GM12878 (cell line): ENCODE measurements at regions not wholly inside any gene's neighbourhood (a gene's known extent, or its start where the extent isn't known, plus 50 kb on each side); places are given as distances from the start of the nearest gene placed in this dataset.

Experiments
- ATAC-seq: fragments of 200-7000 bp; cut with Tn5 transposase; 3 replicates; pipeline ENCODE4 v1.9.1; 2020; ENCODE audit warnings: mild to moderate bottlenecking, moderate library complexity
- BruUV-seq: library from RNA; stranded (reverse); fragments of 400-500 nt; replicated peaks from 2 replicates; lab custom pipeline; 2021; lab: Mats Ljungman, UMichigan
- CTCF ChIA-PET: fragments of 300-600 bp; sonication (Branson Sonifier 250); formaldehyde crosslinking; extraction: SDS; loops from one replicate; lab custom pipeline; 2021; ENCODE audit warnings: inconsistent platforms; lab: Yijun Ruan, JAX
- POLR2A ChIA-PET: fragments of 350-600 bp; formaldehyde crosslinking; extraction: SDS; loops from one replicate; lab custom pipeline; 2021; ENCODE audit warnings: inconsistent platforms; lab: Charles Lee
- RAD21 ChIA-PET: fragments of 300-600 bp; sonication (Branson Sonifier 250); formaldehyde crosslinking; loops from one replicate; lab custom pipeline; 2023; ENCODE audit warnings: antibody characterized with exemption; ENCODE audit not compliant: unreplicated experiment; lab: Charles Lee
- SMC1A ChIA-PET: fragments of 300-600 bp; sonication (Branson Sonifier 250); formaldehyde crosslinking; loops from one replicate; lab custom pipeline; 2023; ENCODE audit not compliant: unreplicated experiment, uncharacterized antibody; lab: Charles Lee
- DNase-seq: peaks from one replicate; pipeline ENCODE4 v3.0.0-alpha.2; 2011; ENCODE audit warnings: low read depth, low spot score
- FAIRE-seq: peaks from 3 replicates; lab custom pipeline; 2011; peaks lifted over from hg19 to GRCh38; lab: Jason Lieb, UNC
- H2AFZ ChIP-seq: 2 replicates; pipeline ENCODE4 v1.6.0; 2011; ENCODE audit warnings: low read depth, low read length, control low read depth; ENCODE audit not compliant: control insufficient read depth
- H3K27ac ChIP-seq: 2 replicates; pipeline ENCODE4 v1.5.1; 2011; ENCODE audit warnings: control low read depth; ENCODE audit not compliant: control insufficient read depth, insufficient read depth
- H3K27me3 ChIP-seq, 2 experiments: replicated peaks in 1 of 2; 2 replicates each; pipeline versions ENCODE4 v1.6.0 to v1.6.1; 2011; ENCODE audit warnings: low read length in 1 of 2; ENCODE audit not compliant: control insufficient read depth in 2 of 2, insufficient read depth in 2 of 2
- H3K36me3 ChIP-seq, 2 experiments: 2 replicates each; pipeline ENCODE4 v1.5.1; 2011; ENCODE audit warnings: low read length in 1 of 2; ENCODE audit not compliant: control insufficient read depth in 2 of 2, insufficient read depth in 2 of 2
- H3K4me1 ChIP-seq: 2 replicates; pipeline ENCODE4 v1.6.1; 2011; ENCODE audit warnings: mild to moderate bottlenecking, low read length, moderate library complexity, mixed read lengths; ENCODE audit not compliant: control insufficient read depth, insufficient read depth
- H3K4me2 ChIP-seq: 2 replicates; pipeline ENCODE4 v1.6.0; 2011; ENCODE audit warnings: control low read depth; ENCODE audit not compliant: control insufficient read depth, insufficient read depth
- H3K4me3 ChIP-seq: fragments of 200-600 bp; sonication (generic); 2 replicates; pipeline ENCODE4 v1.5.1; 2016
- H3K79me2 ChIP-seq: 2 replicates; pipeline ENCODE4 v1.6.0; 2011; ENCODE audit warnings: low read length; ENCODE audit not compliant: control insufficient read depth, insufficient read depth
- H3K9ac ChIP-seq: 2 replicates; pipeline ENCODE4 v1.8.0; 2011; ENCODE audit warnings: low read length, control low read depth, mixed read lengths; ENCODE audit not compliant: control insufficient read depth, insufficient read depth
- H3K9me3 ChIP-seq: replicated peaks from 3 replicates; pipeline ENCODE4 v1.5.1; 2011; ENCODE audit warnings: mild to moderate bottlenecking, low read length; ENCODE audit not compliant: control insufficient read depth, insufficient read depth
- H4K20me1 ChIP-seq: 2 replicates; pipeline ENCODE4 v1.6.0; 2011; ENCODE audit not compliant: control insufficient read depth, insufficient read depth
- BMI1 ChIP-seq: fragments of 450-650 bp; IDR thresholded peaks from 2 replicates; pipeline ENCODE4 v1.6.1; 2016; ENCODE audit warnings: mild to moderate bottlenecking, moderate library complexity, borderline replicate concordance
- CREB1 ChIP-seq: IDR thresholded peaks from 2 replicates; pipeline ENCODE4 v1.6.1; 2012; ENCODE audit warnings: low read depth, mild to moderate bottlenecking, inconsistent platforms
- FOXK2 ChIP-seq: fragments of 450-650 bp; IDR thresholded peaks from 2 replicates; pipeline ENCODE4 v1.6.1; 2017; ENCODE audit warnings: mild to moderate bottlenecking, moderate library complexity
- LARP7 ChIP-seq: fragments of 450-650 bp; IDR thresholded peaks from 2 replicates; pipeline ENCODE4 v1.6.1; 2017; ENCODE audit warnings: mild to moderate bottlenecking
- MEF2A ChIP-seq: IDR thresholded peaks from 2 replicates; pipeline ENCODE4 v1.6.1; 2011; ENCODE audit warnings: low read depth, mild to moderate bottlenecking, low read length, moderate library complexity; ENCODE audit not compliant: insufficient read depth
- MTA3 ChIP-seq: IDR thresholded peaks from 2 replicates; pipeline ENCODE4 v1.6.1; 2012; ENCODE audit warnings: low read length, inconsistent platforms, borderline replicate concordance
- MXI1 ChIP-seq: fragments of 150-350 bp; IDR thresholded peaks from 2 replicates; pipeline ENCODE4 v1.6.1; 2011; ENCODE audit warnings: low read depth, mild to moderate bottlenecking, inconsistent platforms, low read length, improper control_type of control experiment
- RAD51 ChIP-seq: fragments of 450-650 bp; IDR thresholded peaks from 2 replicates; pipeline ENCODE4 v1.6.1; 2016; ENCODE audit warnings: moderate library complexity, mild to moderate bottlenecking, inconsistent platforms
- SMC3 ChIP-seq: IDR thresholded peaks from 2 replicates; pipeline ENCODE4 v1.6.1; 2011; ENCODE audit warnings: low read length, improper control_type of control experiment, borderline replicate concordance
- YY1 ChIP-seq: IDR thresholded peaks from 2 replicates; pipeline ENCODE4 v1.6.1; 2011; ENCODE audit warnings: low read depth, mild to moderate bottlenecking, low read length
- WGBS: methylation state at CpG from one replicate; pipeline ENCODE4 v1.1.6; 2016; ENCODE audit warnings: low lambda C conversion rate; ENCODE audit not compliant: insufficient replicate concordance, insufficient coverage; ENCODE audit errors: missing lambda C conversion rate; 5-methylcytosine and 5-hydroxymethylcytosine counted together
- in situ Hi-C: fragments of 300-500 bp; cut with MboI; formaldehyde crosslinking; loops from 9 replicates; pipeline ENCODE4 v1.14.3; 2018; ENCODE audit warnings: mixed read lengths
- intact Hi-C: fragments of 100-400 bp; cut with micrococcal nuclease; formaldehyde crosslinking; loops from one replicate; pipeline ENCODE4 v1.14.2; 2022; ENCODE audit not compliant: unreplicated experiment
- TF ChIP-seq, protein P1 (sequence below): IDR thresholded peaks from 2 replicates; pipeline ENCODE4 v1.6.1; 2011; ENCODE audit warnings: mild to moderate bottlenecking, low read depth, low read length, moderate library complexity; ENCODE audit not compliant: insufficient replicate concordance
- TF ChIP-seq, protein P2 (sequence below): fragments of 450-650 bp; IDR thresholded peaks from 2 replicates; pipeline ENCODE4 v1.6.1; 2016; ENCODE audit warnings: mild to moderate bottlenecking, moderate library complexity, borderline replicate concordance
- TF ChIP-seq, protein P3 (sequence below): fragments of 450-650 bp; IDR thresholded peaks from 2 replicates; pipeline ENCODE4 v1.6.1; 2017; ENCODE audit warnings: mild to moderate bottlenecking, moderate library complexity

DNA sequence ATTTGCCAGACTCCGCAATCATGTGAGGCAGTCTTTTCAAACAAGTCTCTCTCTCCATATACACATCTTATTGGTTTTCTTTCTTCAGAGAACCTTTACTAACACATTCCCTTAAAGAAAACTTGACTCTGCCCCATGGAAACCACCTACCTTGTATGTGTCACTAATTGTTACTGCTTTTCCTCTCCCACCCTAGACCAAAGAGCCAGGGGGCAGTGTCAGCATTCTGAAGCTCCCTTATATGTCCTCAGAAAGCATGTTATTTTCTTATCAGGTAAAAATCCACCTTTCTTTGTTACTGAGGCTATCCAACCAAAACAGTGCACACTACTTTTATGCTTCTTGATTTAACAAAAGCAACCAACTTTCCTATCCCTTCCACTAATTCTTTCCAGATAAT lies 98.9 kb upstream of the SLC5A9 start:
- Histone ChIP-seq H3K9me3 (no peaks in the 10 kb centered on the region), H3K27me3 (no peaks in the 10 kb centered on the region), H2AFZ (no peak overlapping the region), H3K79me2 (no peaks in the 10 kb centered on the region), H4K20me1 (no peaks in the 10 kb centered on the region), H3K4me2 (no peak overlapping the region), H3K4me3 (no peak overlapping the region), H3K9ac (no peak overlapping the region), H3K36me3 (no peaks in the 10 kb centered on the region), H3K4me1 (no peaks in the 10 kb centered on the region)
- ChIA-PET POLR2A (no interaction called here), RAD21 (no interaction called here), CTCF (no interaction called here), SMC1A (no interaction called here)
- in situ Hi-C loops: no loop called here
- ATAC-seq: no peak
- BruUV-seq: no TSS peak
- no peak for DNase-seq
- no peak for FAIRE-seq
- TF ChIP-seq BMI1: no peak
- no peak for TF ChIP-seq MXI1
- no peak for TF ChIP-seq RAD51
- TF ChIP-seq, protein P1, sequence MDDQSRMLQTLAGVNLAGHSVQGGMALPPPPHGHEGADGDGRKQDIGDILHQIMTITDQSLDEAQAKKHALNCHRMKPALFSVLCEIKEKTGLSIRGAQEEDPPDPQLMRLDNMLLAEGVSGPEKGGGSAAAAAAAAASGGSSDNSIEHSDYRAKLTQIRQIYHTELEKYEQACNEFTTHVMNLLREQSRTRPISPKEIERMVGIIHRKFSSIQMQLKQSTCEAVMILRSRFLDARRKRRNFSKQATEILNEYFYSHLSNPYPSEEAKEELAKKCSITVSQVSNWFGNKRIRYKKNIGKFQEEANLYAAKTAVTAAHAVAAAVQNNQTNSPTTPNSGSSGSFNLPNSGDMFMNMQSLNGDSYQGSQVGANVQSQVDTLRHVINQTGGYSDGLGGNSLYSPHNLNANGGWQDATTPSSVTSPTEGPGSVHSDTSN: no peak
- no peak for TF ChIP-seq FOXK2
- TF ChIP-seq, protein P2, sequence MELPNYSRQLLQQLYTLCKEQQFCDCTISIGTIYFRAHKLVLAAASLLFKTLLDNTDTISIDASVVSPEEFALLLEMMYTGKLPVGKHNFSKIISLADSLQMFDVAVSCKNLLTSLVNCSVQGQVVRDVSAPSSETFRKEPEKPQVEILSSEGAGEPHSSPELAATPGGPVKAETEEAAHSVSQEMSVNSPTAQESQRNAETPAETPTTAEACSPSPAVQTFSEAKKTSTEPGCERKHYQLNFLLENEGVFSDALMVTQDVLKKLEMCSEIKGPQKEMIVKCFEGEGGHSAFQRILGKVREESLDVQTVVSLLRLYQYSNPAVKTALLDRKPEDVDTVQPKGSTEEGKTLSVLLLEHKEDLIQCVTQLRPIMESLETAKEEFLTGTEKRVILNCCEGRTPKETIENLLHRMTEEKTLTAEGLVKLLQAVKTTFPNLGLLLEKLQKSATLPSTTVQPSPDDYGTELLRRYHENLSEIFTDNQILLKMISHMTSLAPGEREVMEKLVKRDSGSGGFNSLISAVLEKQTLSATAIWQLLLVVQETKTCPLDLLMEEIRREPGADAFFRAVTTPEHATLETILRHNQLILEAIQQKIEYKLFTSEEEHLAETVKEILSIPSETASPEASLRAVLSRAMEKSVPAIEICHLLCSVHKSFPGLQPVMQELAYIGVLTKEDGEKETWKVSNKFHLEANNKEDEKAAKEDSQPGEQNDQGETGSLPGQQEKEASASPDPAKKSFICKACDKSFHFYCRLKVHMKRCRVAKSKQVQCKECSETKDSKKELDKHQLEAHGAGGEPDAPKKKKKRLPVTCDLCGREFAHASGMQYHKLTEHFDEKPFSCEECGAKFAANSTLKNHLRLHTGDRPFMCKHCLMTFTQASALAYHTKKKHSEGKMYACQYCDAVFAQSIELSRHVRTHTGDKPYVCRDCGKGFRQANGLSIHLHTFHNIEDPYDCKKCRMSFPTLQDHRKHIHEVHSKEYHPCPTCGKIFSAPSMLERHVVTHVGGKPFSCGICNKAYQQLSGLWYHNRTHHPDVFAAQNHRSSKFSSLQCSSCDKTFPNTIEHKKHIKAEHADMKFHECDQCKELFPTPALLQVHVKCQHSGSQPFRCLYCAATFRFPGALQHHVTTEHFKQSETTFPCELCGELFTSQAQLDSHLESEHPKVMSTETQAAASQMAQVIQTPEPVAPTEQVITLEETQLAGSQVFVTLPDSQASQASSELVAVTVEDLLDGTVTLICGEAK: no peak
- no peak for TF ChIP-seq MTA3
- no peak for TF ChIP-seq MEF2A
- TF ChIP-seq YY1: no peak
- TF ChIP-seq, protein P3, sequence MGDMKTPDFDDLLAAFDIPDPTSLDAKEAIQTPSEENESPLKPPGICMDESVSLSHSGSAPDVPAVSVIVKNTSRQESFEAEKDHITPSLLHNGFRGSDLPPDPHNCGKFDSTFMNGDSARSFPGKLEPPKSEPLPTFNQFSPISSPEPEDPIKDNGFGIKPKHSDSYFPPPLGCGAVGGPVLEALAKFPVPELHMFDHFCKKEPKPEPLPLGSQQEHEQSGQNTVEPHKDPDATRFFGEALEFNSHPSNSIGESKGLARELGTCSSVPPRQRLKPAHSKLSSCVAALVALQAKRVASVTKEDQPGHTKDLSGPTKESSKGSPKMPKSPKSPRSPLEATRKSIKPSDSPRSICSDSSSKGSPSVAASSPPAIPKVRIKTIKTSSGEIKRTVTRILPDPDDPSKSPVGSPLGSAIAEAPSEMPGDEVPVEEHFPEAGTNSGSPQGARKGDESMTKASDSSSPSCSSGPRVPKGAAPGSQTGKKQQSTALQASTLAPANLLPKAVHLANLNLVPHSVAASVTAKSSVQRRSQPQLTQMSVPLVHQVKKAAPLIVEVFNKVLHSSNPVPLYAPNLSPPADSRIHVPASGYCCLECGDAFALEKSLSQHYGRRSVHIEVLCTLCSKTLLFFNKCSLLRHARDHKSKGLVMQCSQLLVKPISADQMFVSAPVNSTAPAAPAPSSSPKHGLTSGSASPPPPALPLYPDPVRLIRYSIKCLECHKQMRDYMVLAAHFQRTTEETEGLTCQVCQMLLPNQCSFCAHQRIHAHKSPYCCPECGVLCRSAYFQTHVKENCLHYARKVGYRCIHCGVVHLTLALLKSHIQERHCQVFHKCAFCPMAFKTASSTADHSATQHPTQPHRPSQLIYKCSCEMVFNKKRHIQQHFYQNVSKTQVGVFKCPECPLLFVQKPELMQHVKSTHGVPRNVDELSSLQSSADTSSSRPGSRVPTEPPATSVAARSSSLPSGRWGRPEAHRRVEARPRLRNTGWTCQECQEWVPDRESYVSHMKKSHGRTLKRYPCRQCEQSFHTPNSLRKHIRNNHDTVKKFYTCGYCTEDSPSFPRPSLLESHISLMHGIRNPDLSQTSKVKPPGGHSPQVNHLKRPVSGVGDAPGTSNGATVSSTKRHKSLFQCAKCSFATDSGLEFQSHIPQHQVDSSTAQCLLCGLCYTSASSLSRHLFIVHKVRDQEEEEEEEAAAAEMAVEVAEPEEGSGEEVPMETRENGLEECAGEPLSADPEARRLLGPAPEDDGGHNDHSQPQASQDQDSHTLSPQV: no peak
- no peak for TF ChIP-seq SMC3
- no peak for TF ChIP-seq LARP7
- no peak for TF ChIP-seq CREB1
- TF ChIP-seq, all 136 proteins: peak for 0
- intact Hi-C loops: no loop called here
- 100% methylated on average over 1 of the region's 1 CpG for WGBS
- no peak overlapping the region for H3K27ac ChIP-seq
